ENCODE measurements at regions not wholly inside any gene's neighbourhood (a gene's known extent, or its start where the extent isn't known, plus 50 kb on each side); places are given as distances from the start of the nearest gene placed in this dataset.

DNA sequence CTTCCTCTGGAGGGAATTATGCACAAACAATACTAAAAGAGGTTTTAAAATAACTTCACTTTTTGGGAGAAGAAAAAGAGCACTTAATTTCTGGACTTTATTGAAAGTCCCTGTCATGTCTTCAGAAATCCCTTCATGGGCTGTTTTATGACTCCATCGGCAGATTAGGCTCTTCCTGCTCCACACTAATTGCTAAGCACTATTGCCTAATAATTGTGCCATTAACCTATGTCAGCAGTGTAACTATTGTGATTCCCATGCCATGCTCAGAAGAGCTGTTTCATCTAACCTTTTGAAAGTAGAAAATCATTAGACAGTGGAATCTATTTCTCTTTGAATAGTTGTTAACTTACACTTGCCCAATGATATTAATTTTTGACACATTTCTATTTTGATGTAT is 489.3 kb upstream of the RUNX1 start:
- H3K9me3 ChIP-seq, result no peaks in the 10 kb centered on the region
- TF ChIP-seq, protein P1, sequence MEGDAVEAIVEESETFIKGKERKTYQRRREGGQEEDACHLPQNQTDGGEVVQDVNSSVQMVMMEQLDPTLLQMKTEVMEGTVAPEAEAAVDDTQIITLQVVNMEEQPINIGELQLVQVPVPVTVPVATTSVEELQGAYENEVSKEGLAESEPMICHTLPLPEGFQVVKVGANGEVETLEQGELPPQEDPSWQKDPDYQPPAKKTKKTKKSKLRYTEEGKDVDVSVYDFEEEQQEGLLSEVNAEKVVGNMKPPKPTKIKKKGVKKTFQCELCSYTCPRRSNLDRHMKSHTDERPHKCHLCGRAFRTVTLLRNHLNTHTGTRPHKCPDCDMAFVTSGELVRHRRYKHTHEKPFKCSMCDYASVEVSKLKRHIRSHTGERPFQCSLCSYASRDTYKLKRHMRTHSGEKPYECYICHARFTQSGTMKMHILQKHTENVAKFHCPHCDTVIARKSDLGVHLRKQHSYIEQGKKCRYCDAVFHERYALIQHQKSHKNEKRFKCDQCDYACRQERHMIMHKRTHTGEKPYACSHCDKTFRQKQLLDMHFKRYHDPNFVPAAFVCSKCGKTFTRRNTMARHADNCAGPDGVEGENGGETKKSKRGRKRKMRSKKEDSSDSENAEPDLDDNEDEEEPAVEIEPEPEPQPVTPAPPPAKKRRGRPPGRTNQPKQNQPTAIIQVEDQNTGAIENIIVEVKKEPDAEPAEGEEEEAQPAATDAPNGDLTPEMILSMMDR (IDR thresholded peaks at IDR 0.05), result no peak
- no peak for TF ChIP-seq POLR2A (IDR thresholded peaks at IDR 0.05)
- no peak overlapping the region for H3K4me3 ChIP-seq (replicated peaks in 1 of 3)
- H3K4me1 ChIP-seq, result no peaks in the 10 kb centered on the region
- intact Hi-C loops (cut with DNase I), result no loop called here
- no peaks in the 10 kb centered on the region for H3K36me3 ChIP-seq
- DNase-seq, result no peak
- WGBS, 2 donors, result 81 to 86% methylated on average over 1 of the region's 1 CpG
- H3K27ac ChIP-seq, result no peak overlapping the region
- no peaks in the 10 kb centered on the region for H3K27me3 ChIP-seq

DNA sequence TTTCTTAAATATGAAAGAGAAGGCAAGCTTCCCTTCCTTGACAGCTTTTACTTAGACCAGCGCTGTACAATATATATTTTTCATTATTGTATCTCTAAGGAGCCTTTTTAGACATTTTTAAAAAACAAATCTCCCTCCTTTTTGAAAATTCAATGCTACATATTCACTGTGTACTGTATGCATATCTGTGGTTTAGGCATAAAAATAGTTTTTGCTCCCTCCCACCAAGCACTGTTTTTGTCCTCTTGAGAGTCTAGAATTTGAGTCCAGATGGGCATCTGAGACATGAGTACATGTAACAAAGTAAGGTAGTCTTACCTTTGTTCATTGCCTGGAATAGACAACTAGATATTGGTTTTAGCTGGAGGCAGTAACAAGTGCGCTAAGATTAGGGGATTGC is 488.5 kb upstream of the RUNX1 start:
- no peak overlapping the region for H3K27ac ChIP-seq
- TF ChIP-seq, protein P1 (IDR thresholded peaks at IDR 0.05), result no peak
- no peak for TF ChIP-seq POLR2A (IDR thresholded peaks at IDR 0.05)
- no peak overlapping the region for H3K4me3 ChIP-seq (replicated peaks in 1 of 3)
- no peak for DNase-seq
- H3K27me3 ChIP-seq, result no peaks in the 10 kb centered on the region
- no peaks in the 10 kb centered on the region for H3K36me3 ChIP-seq
- no peaks in the 10 kb centered on the region for H3K4me1 ChIP-seq
- intact Hi-C loops (cut with DNase I), result no loop called here
- WGBS, 2 donors, result 93% methylated on average over 2 of the region's 2 CpGs
- no peaks in the 10 kb centered on the region for H3K9me3 ChIP-seq

DNA sequence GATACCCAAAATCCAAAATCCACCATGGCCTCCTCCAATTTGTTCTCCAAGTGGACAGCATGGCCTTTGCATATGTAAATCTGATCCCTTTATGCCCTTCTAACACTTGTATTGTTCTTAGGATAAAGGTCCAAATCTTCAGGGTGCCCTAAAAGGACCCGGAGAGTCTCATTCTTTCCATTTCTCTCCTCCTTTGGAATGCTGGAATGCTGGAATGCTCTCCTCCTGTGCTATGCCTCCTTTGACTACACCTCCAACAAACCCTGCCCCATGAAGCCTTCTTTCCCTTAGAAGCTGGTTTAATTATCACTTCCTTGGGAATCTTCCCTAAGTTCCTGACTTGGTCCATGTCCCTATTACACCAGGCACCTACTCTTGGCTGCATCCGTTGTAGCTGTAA is 484.8 kb upstream of the RUNX1 start:
- no peak overlapping the region for H3K27ac ChIP-seq
- H3K4me3 ChIP-seq (replicated peaks in 1 of 3), result no peak overlapping the region
- no peaks in the 10 kb centered on the region for H3K9me3 ChIP-seq
- 93 to 95% methylated on average over 2 of the region's 2 CpGs for WGBS, 2 donors
- intact Hi-C loops (cut with DNase I), result no loop called here
- no peak for TF ChIP-seq POLR2A (IDR thresholded peaks at IDR 0.05)
- TF ChIP-seq, protein P1 (IDR thresholded peaks at IDR 0.05), result no peak
- H3K36me3 ChIP-seq, result no peaks in the 10 kb centered on the region
- H3K4me1 ChIP-seq, result peaks cover 1 to 3% of the 10 kb centered on the region in 2 donors
- no peaks in the 10 kb centered on the region for H3K27me3 ChIP-seq
- no peak for DNase-seq

DNA sequence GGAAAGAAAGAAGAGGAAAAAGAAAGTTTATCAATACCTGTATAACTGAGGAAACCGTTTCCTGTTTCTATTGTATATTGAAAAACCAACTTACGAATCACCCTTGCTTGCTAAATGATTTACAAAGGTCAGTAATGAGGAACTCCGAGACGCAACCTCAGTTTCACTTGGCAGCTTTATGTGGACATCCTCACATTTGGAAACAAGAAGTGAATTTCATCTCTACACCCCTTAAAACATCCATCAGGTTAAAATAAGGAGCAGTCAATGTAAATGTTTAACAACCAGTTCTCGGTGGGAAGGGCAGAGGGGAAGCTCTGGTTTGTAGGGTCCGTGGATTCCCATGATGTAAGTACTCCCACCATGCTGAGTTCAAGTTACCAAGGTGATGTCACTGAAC is 481.7 kb upstream of the RUNX1 start:
- 81 to 83% methylated on average over 6 of the region's 6 CpGs for WGBS, 2 donors

DNA sequence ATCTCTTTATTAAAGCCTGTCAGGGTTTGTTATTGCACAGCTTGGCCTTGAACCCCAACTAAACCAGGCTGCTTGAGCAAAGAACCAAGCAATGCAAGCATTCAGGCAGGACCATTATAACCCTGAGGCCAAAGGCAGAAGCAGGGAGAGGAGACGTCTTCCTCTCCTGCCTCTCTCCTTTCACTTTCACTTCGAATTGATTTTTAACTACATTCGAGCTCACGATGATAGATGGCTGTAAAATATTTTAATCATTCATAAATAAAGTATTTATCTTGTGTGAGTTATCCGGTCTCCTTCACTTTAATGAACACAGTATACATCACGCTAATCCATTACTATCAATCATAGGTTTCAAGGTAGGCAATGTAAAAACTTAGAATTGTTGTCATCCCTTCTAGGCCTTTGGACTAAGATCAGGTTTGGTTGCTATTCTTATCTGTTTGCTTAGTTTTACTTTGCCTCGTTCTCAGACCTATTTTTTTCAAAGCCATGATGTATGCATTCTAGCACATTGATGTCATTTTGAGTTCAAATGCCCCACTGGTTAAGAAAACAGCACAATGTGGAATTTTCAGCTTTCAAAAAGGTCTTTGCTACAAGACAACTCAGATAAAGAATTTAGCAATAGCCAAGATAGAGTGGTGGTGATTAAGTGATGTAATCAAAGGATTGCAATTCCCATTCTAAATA is 480.2 kb upstream of the RUNX1 start:
- peak overlapping the region in 2 of 3 donors; percentile 33 to 50 for H3K27ac ChIP-seq

More for the DNA sequence above, 481.7 kb upstream of the RUNX1 start:
- intact Hi-C loops (cut with DNase I), result no loop called here
- Histone ChIP-seq H3K27ac (no peak overlapping the region), H3K4me1 (peaks cover 11 to 15% of the 10 kb centered on the region in 2 donors), H3K27me3 (no peaks in the 10 kb centered on the region), H3K4me3 (replicated peaks in 1 of 3) (no peak overlapping the region), H3K9me3 (no peaks in the 10 kb centered on the region), H3K36me3 (no peaks in the 10 kb centered on the region)
- no peak for DNase-seq
- TF ChIP-seq, protein P1 (IDR thresholded peaks at IDR 0.05), result no peak
- no peak for TF ChIP-seq POLR2A (IDR thresholded peaks at IDR 0.05)

More for the DNA sequence above, 480.2 kb upstream of the RUNX1 start:
- TF ChIP-seq, protein P1 (IDR thresholded peaks at IDR 0.05), result no peak
- no peak for TF ChIP-seq POLR2A (IDR thresholded peaks at IDR 0.05)
- intact Hi-C loops (cut with DNase I), result no loop called here
- no peak for DNase-seq
- peaks cover 11 to 15% of the 10 kb centered on the region in 2 donors for H3K4me1 ChIP-seq
- H3K4me3 ChIP-seq (replicated peaks in 1 of 3), result peak overlapping the region in 1 of 3 donors; percentile 5
- H3K9me3 ChIP-seq, result no peaks in the 10 kb centered on the region
- H3K36me3 ChIP-seq, result no peaks in the 10 kb centered on the region
- H3K27me3 ChIP-seq, result no peaks in the 10 kb centered on the region
- 54 to 63% methylated on average over 7 of the region's 7 CpGs for WGBS, 2 donors

All from thyroid gland (tissue), 4 donors.